Fibroblast of skin of back (primary cell): ENCODE measurements at regions not wholly inside any gene's neighbourhood (a gene's known extent, or its start where the extent isn't known, plus 50 kb on each side); places are given as distances from the start of the nearest gene placed in this dataset.

Source experiments
- DNase-seq: peaks from one replicate; pipeline ENCODE4 v3.0.0-alpha.2; 2013

DNA sequence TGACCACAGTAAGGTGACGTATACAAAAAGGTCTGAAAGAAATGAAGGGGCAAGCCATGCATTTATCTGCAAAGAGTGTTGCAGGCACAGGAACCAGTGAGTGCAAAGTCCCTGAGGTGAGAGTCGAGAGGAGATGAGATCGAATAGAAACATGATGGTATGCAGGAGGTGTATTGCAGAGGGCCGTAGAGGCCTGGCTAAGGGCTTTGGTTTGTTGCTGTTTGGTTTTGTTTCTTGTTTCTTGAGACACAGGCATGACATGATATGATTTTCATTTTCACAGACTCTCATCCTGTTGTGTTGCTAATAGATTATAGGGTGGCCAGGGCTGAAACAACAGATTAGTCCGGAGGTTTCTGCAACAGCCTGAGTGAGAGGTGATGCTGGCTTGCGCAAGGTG, 80.4 kb downstream of the HSPH1 start:
- no peak for DNase-seq

DNA sequence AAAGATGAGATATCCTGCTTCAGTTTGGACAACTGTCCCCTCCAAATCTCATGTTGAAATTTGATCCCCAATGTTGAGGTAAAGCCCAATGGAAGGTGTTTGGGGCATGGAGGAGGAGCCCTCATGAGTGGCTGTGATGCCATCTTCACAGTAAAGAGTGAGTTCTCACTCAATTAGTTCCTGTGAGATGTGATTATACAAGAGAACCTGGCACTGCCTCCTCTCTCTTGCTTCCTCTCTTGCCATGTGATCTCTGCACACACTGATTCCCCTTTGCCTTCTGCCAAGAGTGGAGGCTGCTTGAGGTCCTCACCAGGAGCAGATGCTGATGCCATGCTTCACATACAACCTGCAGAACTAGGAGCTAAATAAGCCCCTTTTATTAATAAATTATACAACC, 86.9 kb downstream of the HSPH1 start:
- DNase-seq, result no peak

GRCh38 chr13:31073859-31074718, 87.6 kb downstream of the HSPH1 start:
- no peak for DNase-seq

- DNase-seq, result peak; percentile 48
Measured at GRCh38 chr13:31072041-31072440, 89.7 kb downstream of the HSPH1 start.

DNA sequence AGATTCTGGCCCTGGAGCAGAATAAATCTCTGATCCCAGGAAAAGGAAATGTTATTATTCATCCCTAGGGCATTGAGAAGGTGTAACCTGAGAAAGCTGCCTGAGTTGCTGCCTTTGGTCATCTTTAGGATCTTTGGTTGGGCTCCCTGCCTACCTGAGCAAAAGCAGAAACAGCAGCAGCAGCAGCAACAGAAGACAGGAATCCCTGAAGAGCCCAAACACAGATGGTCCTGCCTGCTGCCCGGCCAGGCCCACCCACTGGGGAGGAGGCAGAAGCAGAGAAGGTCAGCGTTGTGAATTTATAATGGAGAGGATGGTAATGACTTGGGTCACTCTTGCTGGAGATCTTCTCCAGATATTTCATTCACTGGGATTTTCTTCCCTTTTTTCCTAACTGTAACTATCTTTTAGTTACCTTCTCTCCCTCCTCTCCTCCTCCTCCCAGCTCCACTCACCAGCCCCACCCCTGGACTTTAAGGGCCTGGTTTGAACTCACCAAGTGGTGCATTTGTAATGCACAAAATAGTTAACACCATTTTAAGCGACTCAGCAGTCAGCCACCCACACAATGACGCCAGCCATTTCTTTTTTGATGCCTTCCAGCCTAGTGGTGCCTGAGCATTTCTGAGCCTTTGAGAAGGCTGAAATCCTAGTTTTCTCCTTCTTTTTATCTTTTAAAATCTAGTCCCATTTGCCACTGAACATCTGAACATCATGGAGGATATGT, 91.7 kb downstream of the HSPH1 start:
- no peak for DNase-seq

GRCh38 chr13:31068119-31068423, 93.6 kb downstream of the HSPH1 start:
- DNase-seq, result no peak

DNA sequence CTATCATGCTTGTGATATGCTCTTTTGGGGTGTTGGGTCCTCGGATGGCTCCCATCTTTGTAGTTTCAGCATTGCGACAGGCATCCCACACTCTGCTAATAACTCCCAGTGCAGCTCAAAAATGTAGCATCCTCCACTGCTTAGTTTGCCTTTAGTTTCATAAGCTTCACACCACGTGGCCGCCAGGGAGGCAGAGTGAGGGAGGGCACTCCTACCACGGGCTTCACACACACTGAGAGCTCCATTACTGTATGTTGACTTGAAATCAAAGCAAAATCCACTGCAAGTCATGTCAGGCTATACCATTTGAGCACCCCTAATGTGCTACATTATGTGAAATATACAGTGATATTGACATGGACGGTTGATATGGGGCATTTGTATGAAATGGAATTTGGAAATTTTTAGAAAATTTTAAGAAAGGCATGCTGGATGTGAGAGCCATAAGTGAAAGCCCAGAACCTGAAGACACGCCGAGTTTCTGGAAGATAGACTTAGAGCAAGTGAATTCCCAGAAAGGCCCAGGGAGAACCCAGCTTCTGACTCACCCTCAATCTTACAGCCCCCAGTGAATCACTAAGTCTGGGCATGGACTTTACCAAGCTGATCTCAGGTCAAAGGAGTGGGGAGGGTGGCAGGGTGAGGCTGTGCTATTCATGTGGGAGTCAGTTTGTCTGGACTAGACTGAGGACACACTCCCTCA, 94.1 kb downstream of the HSPH1 start:
- DNase-seq, result peak; percentile 63

- no peak for DNase-seq
Measured at GRCh38 chr13:31064636-31065035, 97.1 kb downstream of the HSPH1 start.

DNA sequence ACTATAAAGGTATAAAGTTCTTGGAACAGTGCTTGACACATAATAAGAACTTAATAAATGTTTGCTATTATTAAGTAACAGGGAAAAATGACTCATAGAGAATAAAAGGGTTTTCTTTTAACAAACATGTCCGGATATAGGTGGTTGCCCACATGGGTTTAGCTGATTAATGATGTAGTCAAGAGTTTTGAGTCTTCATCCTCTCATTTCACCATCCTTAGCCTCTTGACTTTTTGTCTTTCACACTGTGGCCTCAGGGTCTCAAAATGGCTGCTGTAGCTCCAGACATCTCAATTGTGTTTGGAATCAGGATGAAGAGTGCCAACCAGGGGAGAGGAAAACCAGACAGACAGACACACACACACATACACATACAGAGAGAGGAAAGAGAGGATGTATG, 97.9 kb downstream of the HSPH1 start:
- DNase-seq, result no peak

DNA sequence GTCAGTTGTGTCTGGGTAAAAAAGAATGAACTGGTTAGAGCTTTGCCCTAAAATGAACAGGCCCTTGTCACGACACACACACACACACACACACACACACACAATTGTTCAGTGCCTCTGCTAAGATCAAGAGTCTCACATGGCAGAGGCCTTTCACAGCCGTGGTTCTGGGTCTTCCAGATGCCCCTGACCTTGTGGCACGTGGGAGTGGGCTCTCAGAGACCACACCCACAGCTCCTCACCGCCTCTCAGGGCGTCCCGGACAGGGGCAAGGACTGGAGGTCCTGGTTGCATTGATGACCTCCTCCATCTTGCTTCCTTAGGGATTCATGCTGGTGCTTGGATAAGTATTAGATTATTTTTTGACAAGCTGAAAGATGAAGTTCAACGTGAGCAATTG, 101.0 kb downstream of the HSPH1 start:
- DNase-seq, result no peak

DNA sequence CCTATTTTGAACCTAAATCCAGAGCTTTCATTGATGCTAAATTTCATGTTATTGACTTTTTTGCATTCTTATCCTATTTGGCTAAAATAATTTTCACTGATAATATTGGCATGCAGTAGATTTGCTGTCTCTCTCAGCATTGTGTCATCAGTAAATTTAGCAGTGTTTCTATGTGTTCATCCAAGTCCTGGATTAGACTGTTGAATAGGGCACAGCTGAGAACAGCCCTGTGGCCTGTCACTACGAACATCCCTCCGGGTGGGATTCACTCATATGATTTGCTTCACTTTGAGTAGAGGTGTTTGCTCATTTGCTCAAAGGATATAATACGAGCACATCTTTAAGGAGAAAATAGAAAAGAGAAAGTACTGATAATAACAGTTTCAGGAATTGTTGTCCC, 101.5 kb downstream of the HSPH1 start:
- DNase-seq, result no peak

GRCh38 chr13:31057403-31058033, 104.2 kb downstream of the HSPH1 start:
- DNase-seq, result no peak

DNA sequence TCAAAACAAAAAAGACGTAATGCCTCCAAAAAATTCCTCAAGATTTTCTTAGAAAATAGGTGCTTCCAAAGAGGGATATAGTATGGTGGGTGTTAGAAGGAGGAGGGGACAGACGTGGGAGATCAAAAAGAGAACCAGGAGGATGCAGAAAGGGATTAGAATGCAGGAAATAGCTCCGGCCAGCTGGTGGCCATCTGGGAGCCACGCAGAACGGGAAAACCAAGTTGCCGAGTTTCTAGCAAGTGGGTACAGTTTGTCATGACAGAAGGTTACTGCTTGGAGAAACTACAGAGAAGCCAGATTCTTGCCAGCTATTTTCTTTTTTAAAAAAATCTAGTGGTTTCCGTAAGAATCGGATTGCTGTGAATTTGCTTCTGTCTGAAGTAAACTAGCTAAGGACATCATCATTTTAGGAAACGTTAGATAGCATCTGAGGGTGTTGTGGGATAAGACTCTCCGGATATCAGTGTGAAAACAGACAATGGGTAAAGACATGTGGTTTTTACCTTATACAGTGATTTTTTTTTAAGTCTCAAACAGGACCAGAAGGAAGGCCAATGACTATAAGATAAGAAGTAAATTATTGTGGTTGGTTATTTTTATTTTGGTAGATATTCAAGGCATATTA, 104.9 kb downstream of the HSPH1 start:
- DNase-seq, result no peak

DNA sequence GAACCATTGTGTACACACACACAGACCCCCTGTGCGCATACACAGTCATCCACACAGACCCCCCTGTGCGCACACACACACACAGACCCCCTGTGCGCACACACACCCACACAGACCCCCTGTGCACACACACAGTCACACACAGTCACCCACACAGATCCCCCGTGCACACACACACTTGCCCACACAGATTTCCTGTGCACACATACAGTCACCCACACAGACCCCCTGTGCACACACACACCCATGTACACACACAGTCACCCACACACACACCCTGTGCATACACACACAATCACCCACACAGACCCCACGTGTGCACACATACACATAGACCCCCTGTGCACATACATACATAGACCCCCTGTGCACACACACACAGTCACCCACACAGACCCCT, 106.1 kb downstream of the HSPH1 start:
- DNase-seq, result no peak

GRCh38 chr13:31054632-31055031, 107.1 kb downstream of the HSPH1 start:
- DNase-seq, result no peak

- no peak for DNase-seq
Measured at GRCh38 chr13:31053896-31054295, 107.8 kb downstream of the HSPH1 start.

- no peak for DNase-seq
Measured at GRCh38 chr13:31053091-31053490, 108.6 kb downstream of the HSPH1 start.

DNA sequence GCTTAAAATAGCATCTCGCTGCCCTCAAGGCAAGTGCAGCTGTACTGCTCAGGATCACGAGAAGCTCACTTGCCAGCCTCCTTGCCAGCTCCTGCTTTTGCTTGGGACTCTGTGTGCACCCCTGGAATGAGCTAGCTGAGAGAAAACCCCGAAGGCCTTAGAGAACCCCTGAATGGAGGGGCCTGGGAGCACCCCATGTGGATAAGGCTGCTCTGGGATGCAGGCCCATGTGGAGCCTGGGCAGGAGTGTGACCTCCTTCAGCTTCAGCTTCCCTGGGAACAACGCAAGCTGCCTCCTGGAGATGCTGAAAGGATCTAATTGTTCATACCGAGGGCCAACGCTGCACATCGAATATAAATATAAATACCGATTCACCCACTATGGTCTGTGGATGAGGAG, 109.2 kb downstream of the HSPH1 start:
- no peak for DNase-seq

- DNase-seq, result no peak
Measured at GRCh38 chr13:31051999-31052398, 109.7 kb downstream of the HSPH1 start.

DNA sequence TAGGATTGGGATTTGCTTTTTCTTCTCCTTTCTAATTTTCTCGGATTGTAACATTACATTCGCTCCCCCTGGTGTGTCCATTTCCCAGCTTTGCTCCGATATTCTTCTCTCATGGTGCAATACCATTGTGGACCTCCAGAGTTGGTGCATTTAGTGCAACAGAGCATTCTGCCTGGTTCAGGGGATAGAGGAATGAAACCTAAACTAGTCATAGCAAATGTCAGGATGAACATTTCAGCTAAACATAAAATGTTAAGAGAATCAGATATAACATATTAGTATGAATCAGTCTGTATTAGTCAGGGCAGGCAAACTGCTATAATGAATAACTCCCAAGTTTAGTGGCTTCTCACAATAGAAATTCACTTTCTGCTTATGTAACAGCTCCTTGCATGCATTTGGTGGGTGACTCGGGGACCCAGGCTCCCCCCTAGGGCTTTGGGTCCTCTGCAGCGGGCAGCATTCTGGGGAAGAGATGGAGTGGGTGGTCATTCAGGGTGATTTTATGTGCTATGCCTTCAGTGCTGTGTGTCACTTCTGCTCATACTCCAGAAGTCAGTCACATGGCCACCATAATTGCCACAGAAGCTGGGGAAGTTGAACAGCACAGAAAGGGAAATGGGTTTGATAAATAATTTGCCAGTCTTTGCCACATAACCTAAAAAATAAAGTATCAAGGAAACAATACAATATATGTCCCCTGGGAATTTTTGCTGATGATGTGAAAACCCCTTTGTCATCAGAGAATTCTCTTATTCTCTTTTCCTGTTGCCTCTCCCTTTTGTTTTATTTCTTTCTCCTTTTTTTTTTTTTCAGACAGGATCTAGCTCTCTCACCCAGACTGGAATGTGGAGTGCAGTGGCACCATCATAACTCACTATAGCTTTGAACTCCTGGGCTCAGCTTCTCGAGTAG, 111.0 kb downstream of the HSPH1 start:
- no peak for DNase-seq

DNA sequence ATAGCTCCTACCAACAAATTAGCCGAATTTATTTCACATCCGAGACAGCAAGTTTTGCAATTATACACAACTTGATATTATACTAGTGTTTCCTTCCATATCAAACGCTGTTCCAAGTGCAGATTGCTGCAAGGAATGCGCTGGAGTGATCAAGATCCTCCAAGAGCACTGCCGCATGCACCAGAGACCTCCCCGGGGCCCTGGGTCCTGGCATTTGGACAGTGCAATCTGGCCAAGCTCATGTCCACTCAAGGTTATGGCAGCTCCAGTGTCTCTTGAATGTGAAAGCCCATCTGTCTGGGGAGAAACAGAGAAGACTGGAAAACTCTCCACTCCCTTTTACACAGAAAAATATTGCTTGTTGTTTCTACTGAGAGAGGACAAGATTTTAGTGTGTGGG, 111.9 kb downstream of the HSPH1 start:
- DNase-seq, result no peak

GRCh38 chr13:31049083-31049482, 112.6 kb downstream of the HSPH1 start:
- no peak for DNase-seq
